HG03139 (cell line): ENCODE measurements at regions not wholly inside any gene's neighbourhood (a gene's known extent, or its start where the extent isn't known, plus 50 kb on each side); places are given as distances from the start of the nearest gene placed in this dataset.
"Not testable (repeated sequence)": the region's sequence is repeated elsewhere in the genome, so short reads cannot be mapped to it uniquely, and the experiment has no call there.

Source experiments
- ATAC-seq: cut with Tn5 transposase; IDR thresholded peaks from one replicate; pipeline ENCODE4 v1.9.1; 2021; ENCODE audit not compliant: unreplicated experiment

DNA sequence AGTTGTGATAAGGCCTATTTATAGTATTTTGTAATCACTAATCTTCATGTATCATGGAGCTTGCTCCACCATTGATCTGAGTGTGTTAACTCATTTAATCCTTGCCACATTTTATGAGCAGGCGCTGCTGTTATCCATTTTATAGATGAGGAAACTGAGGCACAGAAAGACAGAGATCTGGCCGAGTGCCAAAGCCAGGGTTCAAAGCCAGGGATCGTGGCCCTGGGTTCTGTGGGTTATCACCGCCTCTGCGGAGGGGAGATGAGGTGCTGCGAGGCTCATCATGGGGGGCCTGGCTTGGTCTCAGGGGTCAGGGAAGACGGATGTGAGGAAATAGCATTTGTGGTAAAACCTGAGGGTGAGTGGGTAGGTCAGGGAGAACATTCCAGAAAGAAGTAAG is 193.9 kb downstream of the KLRB1 start:
- ATAC-seq: not testable (repeated sequence)

DNA sequence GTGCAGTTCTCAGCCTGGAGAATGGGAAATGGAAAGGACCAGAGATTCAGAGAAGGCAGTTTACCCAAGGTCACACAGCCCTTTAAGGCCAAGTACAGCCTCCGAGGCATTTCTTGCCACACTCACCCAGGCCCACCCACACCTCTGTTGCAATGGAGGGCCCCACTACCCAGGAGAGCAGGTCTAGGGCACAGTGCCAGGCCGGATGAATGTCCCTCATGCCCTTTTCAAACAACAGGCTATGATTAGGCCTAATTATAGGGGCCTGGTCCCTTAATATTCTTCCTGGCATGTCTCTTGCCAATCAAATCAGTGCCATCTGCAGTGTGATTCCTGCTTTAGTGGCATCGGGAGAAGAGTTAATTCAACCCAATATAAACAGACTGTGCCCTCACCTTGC is 195.3 kb downstream of the KLRB1 start:
- ATAC-seq: not testable (repeated sequence)

DNA sequence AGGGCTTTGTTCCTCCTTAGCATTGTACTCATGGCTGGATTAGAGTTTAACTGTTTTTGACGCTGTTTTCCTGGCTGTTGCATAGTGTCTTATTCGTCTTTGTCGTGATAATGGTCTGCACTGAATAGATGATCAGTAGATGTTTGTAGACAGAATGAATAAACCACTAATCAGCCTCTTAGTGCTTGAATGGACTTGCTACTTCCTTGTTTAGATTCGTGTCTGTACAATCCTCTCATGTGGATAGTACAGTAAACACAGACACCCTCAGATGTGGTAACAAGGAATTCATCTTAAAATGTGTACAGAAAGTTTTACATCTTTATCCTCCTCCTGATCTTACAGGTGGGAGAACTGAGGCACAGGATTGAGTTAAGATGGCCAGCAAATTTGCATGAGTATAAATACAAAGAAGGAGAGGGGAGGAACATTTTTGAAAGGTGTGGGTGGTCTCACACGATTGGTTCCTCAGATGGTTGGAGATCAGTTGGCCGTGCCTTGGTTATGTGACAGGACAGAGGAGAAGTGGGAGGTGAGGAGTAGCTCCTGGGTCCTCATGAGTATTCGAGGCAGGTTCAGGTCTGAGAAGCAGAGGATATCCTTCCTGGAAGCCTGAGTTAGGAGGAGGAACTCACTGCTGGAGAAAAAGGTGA is 196.0 kb downstream of the KLRB1 start:
- not testable (repeated sequence) for ATAC-seq

DNA sequence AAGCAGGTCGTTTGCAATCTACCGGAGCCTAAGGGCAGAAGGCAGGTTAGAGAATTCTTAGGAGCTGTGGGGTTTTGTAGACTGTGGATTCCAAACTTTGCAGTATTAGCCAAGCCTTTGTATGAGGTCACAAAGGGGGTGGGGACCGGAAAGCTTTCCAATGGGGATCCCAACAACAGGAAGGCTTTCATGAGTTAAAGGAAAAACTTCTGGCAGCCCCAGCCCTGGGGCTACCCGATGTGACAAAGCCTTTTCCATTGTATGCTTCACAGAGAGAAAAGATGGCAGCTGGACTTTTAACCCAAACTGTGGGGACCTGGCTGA is 199.2 kb upstream of the PZP start:
- not testable (repeated sequence) for ATAC-seq

DNA sequence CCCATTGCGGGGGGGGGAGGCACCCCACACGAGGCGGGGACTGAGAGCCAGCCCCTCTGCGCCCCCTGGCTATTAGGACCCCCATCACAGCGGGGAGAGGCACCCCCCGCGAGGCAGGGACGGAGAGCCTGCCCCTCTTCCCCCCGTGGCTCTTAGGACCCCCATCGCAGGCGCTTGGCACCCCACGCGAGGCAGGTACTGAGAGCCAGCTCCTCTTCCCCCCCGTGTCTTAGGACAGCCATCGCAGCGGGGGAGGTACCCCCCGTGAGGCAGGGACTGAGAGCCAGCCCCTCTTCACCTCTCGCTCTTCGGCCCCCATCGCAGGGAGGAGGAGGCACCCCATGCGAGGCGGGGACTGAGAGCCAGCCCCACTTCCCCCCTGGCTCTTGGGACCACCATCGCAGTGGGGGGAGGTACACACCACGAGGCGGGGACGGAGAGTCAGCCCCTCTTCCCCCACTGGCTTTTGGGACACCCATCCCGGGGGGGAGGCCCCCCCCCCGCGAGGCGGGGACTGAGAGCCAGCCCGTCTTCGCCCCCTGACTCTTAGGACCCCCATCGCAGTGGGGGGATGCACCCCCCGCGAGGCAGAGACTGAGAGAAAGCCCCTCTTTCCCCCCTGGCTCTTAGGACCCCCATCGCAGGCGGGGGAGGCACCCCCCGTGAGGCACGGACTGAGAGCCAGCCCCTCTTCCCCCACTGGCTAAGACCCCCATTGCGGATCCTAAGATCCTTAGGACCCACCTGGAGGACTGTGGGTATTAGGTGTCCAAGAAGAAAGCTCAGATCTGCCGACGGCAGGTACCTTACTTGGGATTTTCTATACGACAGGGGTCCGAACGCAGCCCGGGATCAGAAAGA is 198.6 kb upstream of the PZP start:
- ATAC-seq: no peak

DNA sequence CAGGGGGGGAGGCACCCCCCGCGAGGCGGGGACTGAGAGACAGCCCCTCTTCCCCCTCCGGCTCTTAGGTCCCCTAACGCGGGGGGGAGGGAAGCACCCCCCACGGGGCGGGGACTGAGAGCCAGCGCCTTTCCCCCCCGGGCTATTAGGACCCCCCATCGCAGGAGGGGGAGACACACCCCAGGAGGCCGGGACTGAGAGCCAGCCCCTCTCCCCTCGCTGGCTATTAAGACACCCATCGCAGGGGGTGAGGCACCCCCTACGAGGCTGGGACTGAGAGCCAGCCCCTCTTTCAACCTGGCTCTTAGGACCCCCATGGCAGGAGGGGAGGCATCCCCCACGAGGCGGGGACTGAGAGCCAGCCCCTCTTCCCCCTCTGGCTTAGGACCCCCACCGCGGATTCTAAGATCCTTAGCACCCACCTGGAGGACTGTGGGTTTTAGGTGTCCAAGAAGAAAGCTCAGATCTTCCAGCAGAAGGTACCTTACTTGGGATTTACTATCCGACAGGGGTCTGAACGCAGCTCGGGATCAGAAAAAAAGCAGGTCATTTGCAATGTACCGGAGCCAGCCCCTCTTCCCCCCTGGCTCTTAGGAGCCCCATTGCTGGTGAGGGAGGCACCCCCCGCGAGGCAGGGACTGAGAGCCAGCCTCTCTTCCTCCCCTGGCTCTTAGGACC is 197.8 kb upstream of the PZP start:
- no peak for ATAC-seq

DNA sequence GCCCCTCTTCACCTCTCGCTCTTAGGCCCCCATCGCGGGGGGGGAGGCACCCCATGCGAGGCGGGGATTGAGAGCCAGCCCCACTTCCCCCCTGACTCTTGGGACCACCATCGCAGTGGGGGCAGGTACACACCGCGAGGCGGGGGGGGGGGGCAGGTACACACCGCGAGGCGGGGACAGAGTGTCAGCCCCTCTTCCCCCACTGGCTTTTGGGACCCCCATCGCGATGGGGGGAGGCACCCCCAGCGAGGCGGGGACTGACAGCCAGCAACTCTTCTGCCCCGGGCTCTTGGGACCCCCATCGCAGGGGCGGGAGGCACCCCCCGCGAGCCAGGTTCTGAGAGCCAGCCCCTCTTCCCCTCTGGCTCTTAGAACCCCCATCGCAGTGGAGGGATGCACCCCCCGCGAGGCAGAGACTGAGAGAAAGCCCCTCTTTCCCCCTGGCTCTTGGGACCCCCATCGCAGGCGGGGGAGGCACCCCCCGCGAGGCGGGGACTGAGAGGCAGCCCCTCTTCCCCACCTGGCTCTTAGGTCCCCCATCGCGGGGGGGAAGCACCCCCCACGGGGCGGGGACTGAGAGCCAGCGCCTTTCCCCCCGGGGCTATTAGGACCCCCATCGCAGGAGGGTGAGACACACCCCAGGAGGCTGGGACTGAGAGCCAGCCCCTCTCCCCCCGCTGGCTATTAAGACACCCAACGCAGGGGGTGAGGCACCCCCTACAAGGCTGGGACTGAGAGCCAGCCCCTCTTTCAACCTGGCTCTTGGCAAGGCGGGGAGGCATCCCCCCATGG is 196.5 kb upstream of the PZP start:
- no peak for ATAC-seq

DNA sequence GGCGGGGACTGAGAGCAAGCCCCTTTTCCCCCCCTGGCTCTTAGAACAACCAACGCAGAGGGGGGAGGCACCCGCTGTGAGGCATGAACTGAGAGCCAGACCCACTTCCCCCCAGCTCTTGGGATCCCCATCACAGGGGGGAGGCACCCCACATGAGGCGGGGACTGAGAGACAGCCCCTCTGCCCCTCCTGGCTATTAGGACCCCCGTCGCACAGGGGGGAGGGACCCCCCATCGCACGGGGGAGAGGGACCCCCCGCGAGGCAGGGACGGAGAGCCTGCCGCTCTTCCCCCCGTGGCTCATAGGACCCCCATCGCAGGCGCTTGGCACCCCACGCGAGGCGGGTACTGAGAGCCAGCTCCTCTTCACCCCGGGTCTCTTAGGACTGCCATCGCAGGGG is 195.8 kb upstream of the PZP start:
- no peak for ATAC-seq

DNA sequence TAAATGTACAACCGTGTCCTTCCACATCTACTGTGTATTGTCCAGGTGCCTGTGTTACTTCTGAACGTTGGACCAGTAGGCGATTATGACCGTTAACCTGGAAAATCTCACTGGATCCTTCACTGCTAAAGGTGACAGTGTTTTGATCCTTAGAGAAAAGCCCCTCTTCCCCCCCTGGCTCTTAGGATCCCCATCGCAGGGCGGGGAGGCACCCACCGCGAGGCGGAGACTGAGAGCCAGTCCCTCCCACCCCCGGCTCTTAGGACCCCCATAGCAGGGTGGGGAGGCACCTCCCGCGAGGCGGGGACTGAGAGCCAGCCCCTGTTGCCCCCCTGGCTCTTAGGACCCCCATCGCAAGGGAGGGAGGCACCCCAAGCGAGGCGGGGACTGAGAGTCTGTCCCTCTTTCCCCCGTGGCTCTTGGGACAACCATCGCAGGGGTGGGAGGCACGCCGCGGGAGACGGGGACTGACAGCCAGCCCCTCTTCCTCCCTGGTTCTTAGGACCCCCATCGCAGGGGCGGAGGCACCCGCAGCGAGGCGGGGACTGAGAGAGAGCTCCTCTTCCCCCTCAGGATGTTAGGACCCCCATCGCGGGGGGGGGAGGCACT is 194.3 kb upstream of the PZP start:
- ATAC-seq: not testable (repeated sequence)

DNA sequence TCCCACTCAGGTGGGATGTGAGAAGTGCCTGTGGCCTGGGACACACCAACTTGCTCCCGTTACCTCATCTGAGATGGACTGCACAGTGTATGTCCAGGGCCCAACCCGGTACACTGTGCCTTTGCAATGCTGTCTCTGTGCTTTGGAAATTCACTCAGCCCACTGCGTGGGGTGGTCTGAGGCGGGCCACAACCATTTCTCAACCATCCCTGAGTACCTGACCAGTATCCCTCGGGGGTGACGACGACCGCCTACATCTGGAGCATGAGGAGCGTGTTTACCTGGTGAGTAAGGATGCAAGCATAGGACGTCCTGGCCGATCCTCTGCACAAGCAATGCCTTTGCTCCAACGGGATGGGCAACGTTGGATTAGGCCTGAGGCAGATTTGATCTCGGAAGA is 188.2 kb upstream of the PZP start:
- not testable (repeated sequence) for ATAC-seq

DNA sequence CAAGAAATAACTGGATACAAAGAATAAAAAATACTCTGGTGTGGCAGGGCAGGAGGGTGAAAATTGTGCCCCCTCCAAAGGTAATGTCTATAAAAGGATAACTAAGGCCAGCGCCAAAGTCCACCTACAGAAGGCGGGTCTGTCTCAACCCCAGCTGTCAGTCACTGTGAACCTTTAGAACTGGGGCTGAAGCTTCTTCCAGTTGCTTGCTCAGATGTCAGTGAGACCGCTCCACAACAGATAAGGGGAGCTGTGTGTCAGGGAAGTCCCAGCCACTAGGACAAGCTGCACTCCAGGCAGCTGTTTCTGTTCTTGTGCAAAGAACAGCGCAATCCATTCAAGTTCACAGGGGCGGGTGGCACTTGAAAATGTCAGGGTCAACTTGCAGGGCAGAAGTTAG is 187.0 kb upstream of the PZP start:
- not testable (repeated sequence) for ATAC-seq

DNA sequence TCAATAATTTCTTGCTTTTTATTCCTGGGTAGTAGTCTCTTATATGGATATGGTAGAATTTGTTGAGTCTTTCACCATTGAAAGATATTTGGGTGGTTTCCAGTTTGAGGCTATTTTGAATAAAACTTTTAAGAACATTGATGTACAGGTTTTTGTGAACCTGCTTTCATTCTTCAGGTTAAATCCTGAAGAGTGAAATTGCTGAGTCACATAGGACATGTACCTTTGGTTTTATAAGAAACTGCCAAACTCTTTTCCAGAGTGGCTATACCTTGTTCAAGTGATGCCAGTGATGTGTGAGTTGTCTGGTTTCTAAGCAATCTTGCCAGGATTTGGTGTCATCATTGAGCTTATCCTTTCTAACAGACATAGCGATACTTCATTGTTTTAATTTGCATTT is 184.6 kb upstream of the PZP start:
- no peak for ATAC-seq

DNA sequence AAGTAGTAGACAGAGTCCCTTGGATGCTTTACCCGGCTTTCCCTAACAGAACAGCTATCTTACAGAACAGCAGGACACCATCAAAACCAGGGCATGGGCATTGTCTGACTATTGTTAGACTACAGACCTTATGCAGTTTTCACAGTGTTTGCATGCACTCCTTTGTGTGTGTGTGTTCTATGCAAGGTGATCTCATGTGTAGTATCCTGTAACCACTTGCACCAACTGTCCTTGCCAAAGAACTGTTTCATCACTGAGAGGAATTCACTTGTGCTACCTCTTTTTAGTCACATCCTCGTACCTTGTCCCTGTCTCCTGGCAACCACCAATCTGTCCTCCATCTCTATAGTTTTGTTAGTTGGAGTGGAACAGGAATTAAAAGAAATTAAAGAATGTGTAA is 183.6 kb upstream of the PZP start:
- no peak for ATAC-seq

DNA sequence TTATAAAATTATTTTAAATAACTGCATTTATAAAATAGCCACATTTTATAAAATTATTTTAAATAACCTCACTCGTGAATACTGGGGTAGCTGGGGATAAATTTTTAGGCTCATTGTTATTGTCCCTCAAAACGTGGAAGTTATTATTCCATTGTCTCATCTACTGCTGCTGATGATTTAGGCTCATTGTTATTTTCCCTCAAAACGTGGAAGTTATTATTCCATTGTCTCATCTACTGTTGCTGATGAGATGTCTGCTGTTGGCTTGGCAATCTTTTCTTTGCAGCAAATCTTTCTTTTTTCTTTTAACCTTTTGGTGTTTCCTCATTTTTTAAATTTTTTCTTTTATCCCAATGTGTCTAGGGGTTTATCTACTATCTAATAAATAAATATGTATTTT is 182.6 kb upstream of the PZP start:
- ATAC-seq: no peak

DNA sequence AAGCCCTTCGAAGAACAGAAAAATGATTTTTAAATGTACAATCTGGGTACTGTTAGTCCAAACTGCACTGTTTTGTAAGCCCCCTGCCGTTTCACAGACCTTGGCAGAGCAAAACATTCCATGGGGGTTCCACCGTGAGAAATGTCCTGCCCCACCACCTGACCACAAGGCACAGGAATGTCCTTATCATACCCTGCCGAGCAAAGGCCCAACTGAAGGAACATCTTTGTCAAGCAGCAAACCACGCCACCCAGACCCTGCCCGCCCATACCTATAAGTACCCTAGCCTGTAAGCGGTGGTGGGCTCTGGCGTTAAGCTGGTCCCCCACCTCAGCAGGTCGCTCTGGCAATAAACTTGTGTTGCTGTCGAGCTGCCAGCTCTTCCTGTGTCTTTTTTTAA is 181.6 kb upstream of the PZP start:
- ATAC-seq: no peak

DNA sequence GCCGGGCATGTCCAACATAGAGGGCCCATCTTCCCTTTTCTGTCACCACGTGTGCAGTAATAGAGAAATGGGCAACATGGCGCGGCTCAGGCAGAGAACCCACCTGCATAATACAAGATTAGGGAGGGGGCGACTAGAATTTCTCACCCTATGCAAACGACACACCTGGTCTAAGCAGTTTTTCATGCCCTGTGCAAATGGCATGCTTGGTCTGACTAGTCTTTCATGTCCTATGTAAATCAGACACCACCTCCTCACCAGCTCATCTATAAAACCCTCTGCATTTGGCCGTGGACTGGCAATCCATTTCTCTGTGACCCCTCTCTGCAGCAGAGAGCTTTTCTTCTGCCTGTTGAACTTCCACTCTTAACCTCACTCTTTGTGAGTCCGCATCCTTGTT is 180.2 kb upstream of the PZP start:
- ATAC-seq: no peak

DNA sequence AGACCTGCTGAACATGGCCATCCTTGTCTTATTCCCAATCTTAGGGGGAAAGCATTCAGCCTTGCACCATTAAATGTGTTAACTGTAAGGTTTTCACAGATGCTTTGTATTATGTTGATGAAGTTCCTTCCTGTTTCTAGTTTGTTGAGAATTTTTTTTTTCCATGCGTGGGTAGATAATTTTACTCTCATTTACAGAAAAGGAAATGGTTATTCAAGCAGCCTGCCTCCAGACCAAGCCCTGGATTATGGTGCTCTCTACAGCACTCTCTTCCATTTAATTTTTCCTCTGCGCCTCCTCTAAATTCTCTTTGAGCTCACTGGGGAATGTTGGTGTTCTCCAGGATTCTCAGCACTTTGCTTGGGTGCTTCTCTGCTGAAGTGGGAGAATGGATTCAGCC is 179.3 kb upstream of the PZP start:
- no peak for ATAC-seq

DNA sequence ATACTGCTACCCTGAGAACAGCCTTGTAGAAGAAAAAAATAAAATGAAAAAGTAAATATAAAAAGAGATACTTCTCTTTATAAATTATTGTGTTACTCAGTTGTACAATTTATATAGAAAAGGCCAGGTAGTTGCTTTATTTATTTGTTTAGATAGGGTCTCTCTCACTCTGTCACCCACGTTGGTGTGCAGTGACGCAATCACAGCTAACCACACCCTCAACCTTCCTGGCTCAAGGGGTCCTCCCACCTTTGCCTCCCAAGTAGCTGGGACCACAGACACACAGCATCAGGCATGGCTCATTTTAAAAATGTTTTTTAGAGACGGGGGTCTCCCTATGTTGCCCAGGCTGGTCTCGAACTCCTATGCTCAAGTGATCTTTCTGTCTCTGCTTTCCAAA is 175.4 kb upstream of the PZP start:
- no peak for ATAC-seq

DNA sequence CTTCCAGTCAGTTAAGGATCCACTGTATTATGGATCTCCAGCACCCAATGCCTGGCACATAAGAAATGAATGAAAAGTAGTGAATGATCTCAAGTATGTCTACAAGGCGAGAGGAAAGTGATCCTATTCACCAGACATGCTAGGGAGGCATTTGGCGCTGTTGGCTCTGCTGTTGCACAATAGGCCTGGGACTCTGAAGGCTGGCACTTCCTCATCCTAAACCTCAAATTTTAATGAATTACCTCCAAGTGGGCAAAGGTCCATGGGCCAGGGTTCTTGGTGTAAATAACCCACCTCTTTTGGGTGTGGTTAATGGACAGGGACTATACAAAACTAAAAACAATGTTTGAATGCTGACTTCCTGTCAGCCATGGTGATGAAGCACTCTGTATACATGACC is 173.4 kb upstream of the PZP start:
- ATAC-seq: no peak

DNA sequence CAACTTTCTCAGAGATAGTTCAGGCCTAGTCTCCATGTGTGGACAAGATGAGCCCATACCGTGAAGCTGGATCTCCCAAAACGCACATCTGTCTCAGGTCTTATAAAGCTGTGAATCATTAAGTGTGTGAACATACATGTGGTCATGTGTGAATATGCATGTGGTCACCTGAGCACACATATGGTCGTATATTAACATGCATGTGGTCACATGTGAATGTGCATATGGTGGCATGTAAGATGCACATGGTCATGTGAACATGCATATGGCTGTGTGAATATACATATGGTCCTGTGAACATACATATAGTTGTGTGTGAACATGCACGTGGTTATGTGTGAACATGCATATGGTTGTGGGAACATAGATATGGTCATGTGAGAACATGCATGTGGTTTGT is 172.5 kb upstream of the PZP start:
- no peak for ATAC-seq
